ENCODE measurements at regions not wholly inside any gene's neighbourhood (a gene's known extent, or its start where the extent isn't known, plus 50 kb on each side); places are given as distances from the start of the nearest gene placed in this dataset.

GRCh38 chr15:89408372-89409183 lies 74.0 kb upstream of the POLG start:
- Mint-ChIP-seq H3K36me3 (ENCODE audit: low read depth, unreplicated experiment) (peaks cover 2% of the 10 kb centered on the region), H3K27ac (ENCODE audit: unreplicated experiment) (peak overlapping the region; percentile 18), H3K4me3 (ENCODE audit: unreplicated experiment) (no peak overlapping the region), H3K4me1 (ENCODE audit: low read depth, unreplicated experiment) (no peaks in the 10 kb centered on the region), H3K27me3 (ENCODE audit: low read depth, unreplicated experiment) (peaks cover 92% of the 10 kb centered on the region), H3K9me3 (ENCODE audit: unreplicated experiment) (peaks cover 14% of the 10 kb centered on the region)
- H3K27me3 ChIP-seq (ENCODE audit: insufficient read depth, low read length), result peaks cover 93% of the 10 kb centered on the region
- H3K79me2 ChIP-seq (ENCODE audit: insufficient read depth, low read length), result peaks cover 11% of the 10 kb centered on the region
- peaks cover 5% of the 10 kb centered on the region for H3K4me1 ChIP-seq (ENCODE audit: insufficient read depth, low read length)
- TF ChIP-seq EZH2 (IDR thresholded peaks at IDR 0.05; ENCODE audit: insufficient read depth, low read length), result no peak
- TF ChIP-seq CTCF (IDR thresholded peaks at IDR 0.05; ENCODE audit: insufficient read depth, low read depth, low read length), result no peak
- peak overlapping the region; percentile 35 for H3K4me3 ChIP-seq (ENCODE audit: insufficient read depth, low read depth, low read length)
- no peak overlapping the region for H2AFZ ChIP-seq (ENCODE audit: low read depth, low read length)
- H4K20me1 ChIP-seq (ENCODE audit: insufficient read depth, low read length), result peaks cover 11% of the 10 kb centered on the region
- H3K9me3 ChIP-seq (ENCODE audit: insufficient read depth, low read depth, low read length), result no peaks in the 10 kb centered on the region
- FAIRE-seq, result no peak
- H3K27ac ChIP-seq (ENCODE audit: low read depth, low read length), result no peak overlapping the region
- no peaks in the 10 kb centered on the region for H3K36me3 ChIP-seq (ENCODE audit: insufficient read depth, low read length)
- no peak for DNase-seq (ENCODE audit: low read depth)
- no peak overlapping the region for H3K9ac ChIP-seq (ENCODE audit: low read length)
- peak overlapping the region; percentile 73 for H3K4me2 ChIP-seq (ENCODE audit: low read length)

GRCh38 chr15:89406940-89407607 lies 72.5 kb upstream of the POLG start:
- no peak for DNase-seq (ENCODE audit: low read depth)
- no peak overlapping the region for H3K27ac ChIP-seq (ENCODE audit: low read depth, low read length)
- H3K27me3 ChIP-seq (ENCODE audit: insufficient read depth, low read length), result peaks cover 95% of the 10 kb centered on the region
- Mint-ChIP-seq H3K9me3 (ENCODE audit: unreplicated experiment) (peaks cover 10% of the 10 kb centered on the region), H3K36me3 (ENCODE audit: low read depth, unreplicated experiment) (peaks cover 2% of the 10 kb centered on the region), H3K27me3 (ENCODE audit: low read depth, unreplicated experiment) (peaks cover 93% of the 10 kb centered on the region), H3K4me3 (ENCODE audit: unreplicated experiment) (no peak overlapping the region), H3K27ac (ENCODE audit: unreplicated experiment) (peak overlapping the region; percentile 53), H3K4me1 (ENCODE audit: low read depth, unreplicated experiment) (no peaks in the 10 kb centered on the region)
- peak overlapping the region; percentile 73 for H3K4me2 ChIP-seq (ENCODE audit: low read length)
- no peak overlapping the region for H2AFZ ChIP-seq (ENCODE audit: low read depth, low read length)
- no peak overlapping the region for H3K4me3 ChIP-seq (ENCODE audit: insufficient read depth, low read depth, low read length)
- no peak overlapping the region for H3K9ac ChIP-seq (ENCODE audit: low read length)
- no peak for FAIRE-seq
- H3K4me1 ChIP-seq (ENCODE audit: insufficient read depth, low read length), result peaks cover 5% of the 10 kb centered on the region
- TF ChIP-seq CTCF (IDR thresholded peaks at IDR 0.05; ENCODE audit: insufficient read depth, low read depth, low read length), result no peak
- peak; percentile 67 for TF ChIP-seq EZH2 (IDR thresholded peaks at IDR 0.05; ENCODE audit: insufficient read depth, low read length)
- H3K36me3 ChIP-seq (ENCODE audit: insufficient read depth, low read length), result no peaks in the 10 kb centered on the region
- H4K20me1 ChIP-seq (ENCODE audit: insufficient read depth, low read length), result peaks cover 11% of the 10 kb centered on the region
- H3K9me3 ChIP-seq (ENCODE audit: insufficient read depth, low read depth, low read length), result no peaks in the 10 kb centered on the region
- peaks cover 10% of the 10 kb centered on the region for H3K79me2 ChIP-seq (ENCODE audit: insufficient read depth, low read length)
